Stimulated activated CD8-positive, alpha-beta memory T cell treated with anti-CD3 and anti-CD28 coated beads, Interleukin-12 subunit alpha, Interleukin-12 subunit beta, amount 100 ng/mL, for 24 hours (primary cell): ENCODE measurements at regions not wholly inside any gene's neighbourhood (a gene's known extent, or its start where the extent isn't known, plus 50 kb on each side); places are given as distances from the start of the nearest gene placed in this dataset.
"Not testable (repeated sequence)": the region's sequence is repeated elsewhere in the genome, so short reads cannot be mapped to it uniquely, and the experiment has no call there.

Experiments
- DNase-seq: peaks from one replicate; pipeline ENCODE4 v3.0.0-alpha.2; 2020; ENCODE audit errors: extremely low read depth

DNA sequence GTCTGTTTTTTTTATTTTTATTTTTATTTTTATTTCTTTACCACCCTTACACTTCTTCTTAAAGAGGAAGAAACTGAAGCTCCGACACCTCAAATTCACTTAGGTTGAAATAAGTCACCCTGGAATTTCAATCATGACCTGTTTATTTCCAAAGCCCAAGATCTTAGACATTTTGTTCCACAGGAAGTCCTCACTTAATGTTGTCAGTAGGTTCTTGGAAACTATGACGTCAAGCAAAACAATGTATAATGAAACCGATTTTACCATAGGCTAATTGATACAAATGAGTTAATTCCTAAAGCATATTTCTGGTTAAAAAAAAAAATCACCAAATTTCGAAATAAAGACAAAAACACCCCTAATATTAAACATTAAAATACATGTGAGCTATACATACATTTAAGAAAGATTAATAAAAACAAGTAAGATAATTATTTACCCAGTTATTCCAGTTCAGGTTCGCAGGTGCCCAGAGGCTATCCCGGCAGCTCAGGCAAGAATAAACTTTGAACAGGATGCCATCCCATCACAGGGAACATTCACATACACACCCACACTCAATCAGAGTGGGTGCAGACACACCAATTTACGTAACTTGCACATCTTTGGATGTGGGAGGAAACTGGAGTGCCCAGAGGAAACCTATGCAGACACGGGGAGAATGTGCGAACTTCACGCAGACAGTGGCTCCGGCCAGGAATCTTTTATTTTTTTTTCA is 391.0 kb downstream of the RAP2B start:
- no peak for DNase-seq

- no peak for DNase-seq
These were observed 391.5 kb downstream of the RAP2B start for GRCh38 chr3:153553605-153553945.

- DNase-seq, result no peak
These were observed 393.9 kb downstream of the RAP2B start for GRCh38 chr3:153555919-153556318.

DNA sequence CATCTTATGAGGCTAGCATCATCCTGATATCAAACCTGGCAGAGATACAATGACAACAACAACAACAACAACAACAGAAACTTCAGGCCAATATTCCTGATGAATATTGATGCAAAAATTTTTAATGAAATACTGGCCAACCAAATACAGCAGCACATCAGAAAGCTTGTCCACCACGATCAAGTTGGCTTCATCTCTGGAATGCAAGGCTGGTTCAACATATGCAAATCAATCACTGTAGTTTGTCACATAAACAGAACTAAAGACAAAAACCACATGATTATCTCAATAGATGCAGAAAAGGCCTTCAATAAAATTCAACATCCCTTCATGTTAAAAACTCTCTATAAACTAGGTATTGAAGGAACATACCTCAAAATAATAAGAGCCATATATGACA is 397.3 kb downstream of the RAP2B start:
- not testable (repeated sequence) for DNase-seq

DNA sequence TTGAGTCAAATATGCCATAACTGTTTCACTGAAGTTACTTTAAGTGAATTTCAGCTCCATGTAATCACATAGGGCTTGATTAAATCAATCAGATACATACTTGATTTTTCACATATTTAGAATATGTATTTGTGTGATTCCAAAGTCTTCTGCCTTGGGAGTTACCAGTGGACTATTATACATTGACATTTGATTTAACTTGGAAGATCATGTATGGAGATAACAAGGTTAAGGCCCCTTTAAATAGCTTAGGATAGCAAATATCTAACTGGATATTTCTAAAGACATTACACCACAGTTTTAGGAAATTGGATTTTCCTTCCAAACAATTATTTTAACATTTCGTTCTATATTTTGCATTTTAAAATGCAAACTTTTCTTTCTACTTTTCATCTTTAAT is 405.0 kb downstream of the RAP2B start:
- DNase-seq, result no peak

DNA sequence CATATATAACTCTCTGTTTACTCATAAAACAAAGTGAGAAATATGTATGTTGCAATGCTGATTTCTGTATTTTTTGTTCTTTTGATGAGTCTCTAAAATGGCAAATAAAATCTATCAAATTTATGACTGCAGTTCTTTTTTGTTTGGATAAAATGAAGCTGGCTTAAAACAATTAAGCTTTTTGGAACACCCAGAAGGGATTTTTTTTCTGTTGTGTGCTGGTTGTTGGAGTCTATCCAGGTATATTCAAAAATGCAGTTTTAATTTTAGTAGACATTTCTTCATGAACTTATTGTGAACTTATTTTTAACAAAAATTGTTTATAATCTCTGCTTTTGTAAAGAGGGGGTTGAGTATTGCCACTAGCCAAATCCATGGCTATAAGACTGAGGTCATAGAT is 405.5 kb downstream of the RAP2B start:
- DNase-seq, result no peak

GRCh38 chr3:153570481-153570880 is 408.5 kb downstream of the RAP2B start:
- not testable (repeated sequence) for DNase-seq

- no peak for DNase-seq
These were observed 410.1 kb downstream of the RAP2B start for GRCh38 chr3:153572165-153572564.

DNA sequence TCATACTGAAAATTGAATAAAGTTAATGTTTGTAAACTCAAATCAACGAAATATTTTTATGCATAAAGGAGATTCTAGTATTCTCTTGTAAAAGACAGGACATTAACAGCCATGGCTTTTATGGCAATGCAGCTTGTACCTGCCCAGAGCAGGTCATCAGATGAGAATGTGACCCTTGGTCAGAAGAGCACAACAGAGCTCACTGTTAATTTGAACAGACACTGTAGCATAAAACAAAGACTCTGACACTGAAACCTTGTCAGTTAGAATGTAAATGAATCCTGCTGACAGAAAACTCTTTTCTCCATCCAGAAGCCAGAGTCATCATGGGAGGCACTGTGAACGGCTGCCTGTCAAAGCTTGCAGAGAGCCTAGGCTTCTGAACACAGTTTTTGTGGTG is 410.6 kb downstream of the RAP2B start:
- no peak for DNase-seq

DNA sequence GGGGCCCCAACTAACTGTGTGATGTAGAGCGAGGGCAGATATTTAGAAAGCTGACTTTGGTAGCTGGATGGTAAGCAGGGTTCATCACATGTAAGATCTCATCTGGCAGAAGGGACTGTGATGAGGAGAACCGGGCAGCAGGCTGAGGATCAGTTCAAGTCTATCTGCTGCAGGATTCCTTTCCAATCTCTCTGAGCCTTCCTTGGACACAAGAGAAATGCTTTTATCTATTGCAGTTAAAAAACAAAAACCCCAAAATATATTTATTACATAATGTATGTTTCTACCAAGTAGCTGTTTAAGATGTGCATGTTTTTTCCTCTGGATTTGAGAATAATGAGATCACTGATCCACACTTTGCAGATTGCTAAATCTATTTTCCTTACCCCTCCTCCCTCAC is 411.5 kb downstream of the RAP2B start:
- DNase-seq, result no peak

DNA sequence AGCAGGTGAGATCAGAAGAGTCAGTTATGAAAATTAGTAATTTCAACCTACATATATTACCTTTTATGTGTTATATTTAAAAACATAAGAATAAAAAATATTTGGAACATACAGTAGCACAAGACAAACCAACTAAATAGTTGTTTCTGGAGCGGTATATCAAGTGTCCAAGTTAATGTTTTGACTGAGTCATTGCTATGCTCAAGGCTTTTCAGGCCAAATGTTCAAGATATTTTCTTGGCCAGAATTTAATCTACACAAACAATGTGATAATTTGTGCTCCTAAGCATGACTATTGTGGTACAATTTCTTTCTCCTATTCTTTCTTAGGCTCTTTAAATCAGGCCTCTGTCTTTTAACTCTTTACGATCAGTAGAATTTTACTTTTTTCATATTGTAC is 412.4 kb downstream of the RAP2B start:
- DNase-seq, result no peak

- no peak for DNase-seq
These were observed 415.2 kb downstream of the RAP2B start for GRCh38 chr3:153577059-153577736.

- no peak for DNase-seq
These were observed 416.0 kb downstream of the RAP2B start for GRCh38 chr3:153578046-153578445.

GRCh38 chr3:153590051-153590450 is 428.0 kb downstream of the RAP2B start:
- no peak for DNase-seq

DNA sequence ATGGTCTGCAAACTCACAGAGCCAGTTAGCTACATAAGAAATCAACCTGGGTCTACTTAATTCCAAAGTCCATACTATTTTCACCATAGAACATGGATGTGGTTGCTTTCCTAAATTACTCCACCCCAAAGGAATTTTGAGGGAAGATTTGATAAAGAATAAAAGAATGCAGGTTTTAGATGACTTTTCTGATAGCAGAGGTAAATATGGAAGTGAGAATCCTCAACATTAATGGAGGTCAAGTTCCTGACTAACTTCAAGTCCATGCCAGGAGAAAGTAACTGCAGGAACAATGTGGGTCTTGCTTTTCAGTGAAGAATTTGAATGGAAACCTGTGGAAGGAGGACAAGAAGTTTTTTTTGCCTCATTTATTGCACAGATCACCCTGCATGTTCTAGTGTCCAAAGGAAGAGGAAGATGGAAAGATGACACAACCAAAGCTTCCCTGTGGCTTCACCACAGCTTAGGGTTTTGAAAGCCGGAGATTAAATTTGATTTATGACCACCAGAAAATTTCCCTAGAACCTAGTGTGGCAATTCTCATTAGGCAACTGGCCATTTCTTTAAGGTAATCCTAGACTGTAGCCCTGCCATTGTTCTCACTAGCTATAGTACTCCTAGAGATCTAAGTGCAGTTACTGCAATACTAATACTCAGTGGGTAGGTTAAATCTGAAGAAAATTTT is 429.7 kb downstream of the RAP2B start:
- no peak for DNase-seq

GRCh38 chr3:153595186-153595815 is 433.3 kb downstream of the RAP2B start:
- DNase-seq, result no peak

DNA sequence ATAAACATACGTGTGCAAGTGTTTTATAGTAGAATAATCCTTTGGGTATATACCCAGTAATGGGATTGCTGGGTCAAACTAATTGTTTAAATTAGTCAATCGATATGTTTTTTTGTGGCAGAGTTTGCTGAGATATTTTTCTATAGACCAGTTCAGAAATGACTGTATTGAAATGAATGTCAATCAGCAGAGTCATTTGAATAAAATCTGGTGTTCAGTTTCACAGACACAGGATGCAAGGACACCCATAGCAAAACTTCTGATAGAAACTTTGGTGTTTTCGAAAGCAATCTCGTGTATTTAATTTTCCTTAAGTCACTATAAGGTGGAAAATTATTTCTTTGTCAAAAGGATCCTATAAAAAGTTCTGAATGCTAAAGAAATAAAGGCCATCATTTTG is 434.4 kb downstream of the RAP2B start:
- no peak for DNase-seq

GRCh38 chr3:153599685-153600084 is 437.7 kb downstream of the RAP2B start:
- DNase-seq, result no peak

GRCh38 chr3:153600896-153601295 is 438.9 kb downstream of the RAP2B start:
- DNase-seq, result no peak

DNA sequence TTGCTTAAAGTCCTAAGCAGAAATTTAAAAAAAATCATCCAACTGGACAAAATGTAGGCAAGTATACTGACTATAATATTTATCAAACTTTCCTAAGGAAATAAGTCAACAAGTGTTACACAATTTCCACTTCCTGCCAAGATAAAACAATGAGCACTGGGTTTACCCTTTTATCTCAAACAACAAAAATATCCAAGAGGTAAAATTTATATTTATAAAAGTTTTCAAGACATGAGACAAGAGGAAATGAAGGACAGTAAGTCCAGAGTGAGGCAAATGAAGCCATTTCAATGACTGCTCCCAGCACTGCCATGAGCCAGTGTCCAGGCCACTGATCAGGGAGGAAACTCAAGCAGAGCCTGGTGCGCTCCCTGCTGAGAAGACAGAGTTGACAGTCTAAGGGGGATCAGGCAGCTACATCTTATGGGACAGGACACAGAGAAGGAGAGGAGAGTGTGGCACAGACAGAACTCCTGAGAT is 439.4 kb downstream of the RAP2B start:
- no peak for DNase-seq

- DNase-seq, result no peak
These were observed 440.8 kb downstream of the RAP2B start for GRCh38 chr3:153602801-153603200.

GRCh38 chr3:153614140-153614539 is 452.1 kb downstream of the RAP2B start:
- no peak for DNase-seq

DNA sequence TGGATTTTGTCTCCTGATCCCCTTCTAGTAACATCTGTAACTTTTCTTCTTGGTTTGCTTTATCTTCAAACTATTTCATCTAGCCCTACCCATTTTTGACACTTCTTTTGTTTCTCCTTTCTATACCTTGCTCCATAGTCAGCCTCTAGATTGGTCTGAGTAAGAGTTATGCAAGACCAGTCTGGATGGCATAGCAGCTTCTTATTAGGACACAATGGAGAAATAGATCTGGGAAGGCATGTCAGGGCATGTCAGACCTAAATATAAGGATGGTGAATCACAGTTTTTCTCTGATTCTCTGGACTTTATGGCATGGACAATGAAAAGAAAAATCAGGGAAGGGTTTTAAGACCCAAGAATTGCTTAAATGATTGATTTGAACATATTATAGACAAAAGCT is 452.5 kb downstream of the RAP2B start:
- no peak for DNase-seq
